ENCODE measurements at regions not wholly inside any gene's neighbourhood (a gene's known extent, or its start where the extent isn't known, plus 50 kb on each side); places are given as distances from the start of the nearest gene placed in this dataset.
"Not testable (repeated sequence)": the region's sequence is repeated elsewhere in the genome, so short reads cannot be mapped to it uniquely, and the experiment has no call there.

GRCh38 chr2:67103157-67103556 is 294.0 kb upstream of the ETAA1 start:
- DNase-seq (ENCODE audit: low spot score), result no peak

DNA sequence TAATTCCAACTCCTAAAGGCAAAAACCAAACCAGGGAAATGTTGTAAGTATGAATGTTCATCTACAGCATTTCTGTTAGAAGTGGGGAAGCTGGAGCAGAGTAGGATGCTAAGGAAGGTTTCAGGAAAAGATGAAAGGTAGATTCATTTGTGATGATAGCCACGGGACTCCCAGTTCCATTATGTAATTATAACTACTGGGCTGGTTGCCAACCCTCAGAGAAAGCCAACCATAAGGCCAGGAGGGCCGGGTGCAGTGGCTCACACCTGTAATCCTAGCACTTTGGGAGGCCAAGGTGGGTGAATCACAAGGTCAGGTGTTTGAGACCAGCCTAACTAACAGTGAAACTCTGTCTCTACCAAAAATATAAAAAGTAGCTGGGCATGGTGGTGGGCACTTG is 288.9 kb upstream of the ETAA1 start:
- no peak for DNase-seq (ENCODE audit: low spot score)

GRCh38 chr2:67124531-67124930 is 272.6 kb upstream of the ETAA1 start:
- no peak for DNase-seq (ENCODE audit: low spot score)

DNA sequence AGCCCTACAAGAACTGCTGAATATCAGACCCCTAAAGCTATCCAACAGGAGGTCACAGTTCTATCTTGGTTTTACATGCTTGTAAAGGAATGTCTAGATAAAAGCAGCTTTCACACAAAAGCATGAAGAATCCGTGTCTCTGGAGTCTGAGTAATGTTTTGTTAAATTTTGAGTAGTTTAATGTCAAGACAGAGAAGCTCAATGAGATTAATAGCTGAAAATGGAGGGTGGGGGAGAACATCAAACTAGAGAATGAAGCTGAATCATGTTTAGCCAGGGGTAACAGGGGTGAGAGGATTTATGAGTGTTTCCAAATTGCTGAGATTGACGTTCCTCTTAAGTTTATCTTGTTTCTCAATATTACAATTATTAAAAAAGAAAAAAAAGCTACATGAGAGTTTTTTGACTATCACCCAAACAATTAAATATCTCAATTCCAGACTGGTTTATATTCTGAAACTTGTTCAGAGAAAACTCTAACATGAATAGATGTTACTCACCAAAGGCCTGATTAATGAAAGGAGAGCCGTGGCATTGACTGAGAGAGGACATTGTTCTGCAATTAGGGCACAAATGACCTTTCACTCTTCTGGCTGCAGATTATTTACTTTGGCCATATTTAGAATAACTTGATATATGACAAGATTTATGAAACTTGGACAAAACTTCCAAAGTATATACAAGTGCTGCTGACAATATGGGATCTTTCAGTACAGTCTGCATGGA is 266.4 kb upstream of the ETAA1 start:
- DNase-seq (ENCODE audit: low spot score), result no peak

DNA sequence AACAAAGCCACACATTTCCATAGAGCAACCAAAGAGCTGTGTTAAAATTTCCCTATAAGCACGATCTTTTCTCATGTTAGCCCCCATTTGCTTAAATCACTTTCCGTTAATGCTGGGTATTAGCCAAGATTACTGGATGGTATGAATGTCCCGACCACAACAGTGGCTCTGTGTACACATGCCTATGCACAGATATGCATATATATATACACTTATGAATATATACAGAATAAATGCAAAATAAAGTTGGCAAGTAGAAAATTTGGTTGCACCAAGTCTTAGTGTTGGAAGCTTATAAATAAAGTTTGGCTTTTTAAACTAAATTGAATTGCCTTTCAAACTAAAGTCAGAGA is 265.9 kb upstream of the ETAA1 start:
- DNase-seq (ENCODE audit: low spot score), result no peak

- not testable (repeated sequence) for DNase-seq (ENCODE audit: low spot score)
Observed at GRCh38 chr2:67132441-67132940, 264.6 kb upstream of the ETAA1 start.

DNA sequence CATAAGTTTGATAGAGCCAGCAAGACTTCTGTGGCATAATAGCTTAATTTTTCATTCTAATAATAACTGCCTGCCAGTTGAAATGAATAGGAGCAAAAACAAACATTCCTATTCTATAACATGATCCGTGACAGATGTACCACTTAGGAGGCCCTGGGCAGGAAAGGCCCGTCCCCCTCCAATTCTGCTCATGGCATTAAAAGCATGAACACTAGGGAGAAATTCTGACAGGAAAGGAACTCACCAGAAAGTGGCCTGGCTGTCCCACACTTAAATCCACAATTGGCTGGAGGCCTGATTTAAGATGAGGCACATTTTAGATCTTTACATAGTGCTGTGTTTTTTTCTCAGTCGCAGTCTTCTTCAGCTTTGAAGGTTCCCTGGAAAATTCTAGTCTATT is 261.9 kb upstream of the ETAA1 start:
- no peak for DNase-seq (ENCODE audit: low spot score)

DNA sequence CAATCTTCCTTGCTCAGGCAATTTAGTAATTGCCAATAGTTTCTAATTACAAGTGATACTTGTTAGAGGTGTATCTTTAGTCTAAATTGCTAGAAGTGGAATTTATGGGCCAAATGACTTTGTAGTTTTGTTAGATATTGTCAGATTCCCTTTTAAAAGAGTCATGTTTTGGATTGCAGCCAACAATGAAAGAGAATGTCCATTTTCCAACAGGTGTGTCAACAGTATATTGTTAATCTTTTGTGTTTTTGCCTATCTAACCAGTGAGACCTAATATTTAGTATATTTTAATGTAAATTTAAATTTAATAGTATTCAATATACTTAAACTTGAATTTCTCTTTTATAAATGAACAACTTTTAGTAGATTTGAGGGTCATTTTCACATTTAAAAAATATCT is 259.4 kb upstream of the ETAA1 start:
- no peak for DNase-seq (ENCODE audit: low spot score)

DNA sequence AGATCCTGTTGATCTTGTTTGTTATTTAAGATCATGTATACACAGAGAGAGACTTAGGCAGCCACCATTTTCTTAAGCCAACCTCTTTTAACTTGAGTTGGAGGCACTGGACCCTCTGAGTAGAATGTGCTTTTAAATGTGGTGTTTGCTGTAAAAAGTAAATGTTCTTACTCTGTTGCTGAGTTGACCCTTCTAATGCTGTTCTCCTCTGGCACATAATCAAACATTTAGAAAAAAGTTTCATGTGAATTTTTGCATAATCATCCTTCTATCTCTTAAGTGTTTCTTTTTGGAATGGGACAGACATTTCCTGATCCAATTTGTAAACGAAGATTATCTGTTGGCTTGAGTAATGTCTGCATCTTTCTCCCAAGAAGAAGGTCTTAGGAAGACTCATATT is 255.1 kb upstream of the ETAA1 start:
- no peak for DNase-seq (ENCODE audit: low spot score)

DNA sequence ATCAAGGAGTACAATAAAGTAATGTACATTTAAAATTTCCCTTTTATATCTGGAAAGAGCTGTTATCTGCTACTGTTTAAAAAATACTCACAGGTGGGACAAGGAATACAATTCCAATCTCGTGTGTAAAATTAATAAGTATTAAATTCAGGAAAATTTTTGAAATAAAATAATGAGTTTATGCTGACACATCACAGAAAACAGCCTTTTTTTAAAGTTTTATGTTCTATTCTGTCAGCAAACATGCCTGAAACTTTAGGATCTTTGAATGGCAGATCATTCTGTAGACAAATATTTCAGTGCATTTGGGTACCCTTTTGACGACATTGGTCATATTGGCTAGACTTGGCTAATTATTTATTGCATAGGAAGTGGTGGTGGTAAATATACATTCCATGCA is 254.4 kb upstream of the ETAA1 start:
- DNase-seq (ENCODE audit: low spot score), result no peak

DNA sequence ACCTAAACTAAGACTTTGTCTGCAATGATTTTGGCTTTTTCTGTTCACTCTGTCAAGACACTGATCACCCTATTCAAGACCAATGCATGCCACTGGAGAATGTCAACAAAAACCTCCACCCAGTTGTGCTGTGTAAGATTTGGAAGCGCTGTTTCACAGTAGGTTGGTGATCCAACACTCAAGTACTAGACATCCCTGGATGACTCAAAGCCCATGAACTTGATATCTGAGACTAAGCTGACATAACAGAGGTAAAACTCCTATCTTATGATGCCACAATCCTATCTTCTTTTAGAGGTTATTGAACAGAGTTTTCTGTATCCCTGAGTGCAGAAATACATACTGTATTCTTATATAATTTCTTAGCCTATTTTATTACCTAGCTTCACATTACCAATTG is 251.3 kb upstream of the ETAA1 start:
- no peak for DNase-seq (ENCODE audit: low spot score)

DNA sequence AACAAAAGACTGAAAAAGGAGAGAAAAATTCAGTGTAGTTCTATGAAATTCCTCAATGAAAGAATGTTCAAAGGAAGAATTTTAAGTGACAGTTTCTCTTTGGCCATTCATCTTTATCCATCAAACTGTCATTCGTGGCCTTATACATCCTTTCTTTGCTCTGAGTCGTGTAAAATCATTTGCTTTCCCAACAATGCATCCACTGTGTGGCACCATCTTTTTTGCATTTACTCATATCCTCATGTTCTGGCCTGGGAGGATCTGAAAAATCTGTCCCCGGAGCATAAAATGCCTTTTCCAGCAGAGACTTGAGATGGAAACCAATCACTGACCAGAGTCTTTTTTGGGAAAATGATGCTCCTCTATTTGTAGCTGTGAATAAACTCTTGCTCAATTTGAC is 240.3 kb upstream of the ETAA1 start:
- DNase-seq (ENCODE audit: low spot score), result no peak

DNA sequence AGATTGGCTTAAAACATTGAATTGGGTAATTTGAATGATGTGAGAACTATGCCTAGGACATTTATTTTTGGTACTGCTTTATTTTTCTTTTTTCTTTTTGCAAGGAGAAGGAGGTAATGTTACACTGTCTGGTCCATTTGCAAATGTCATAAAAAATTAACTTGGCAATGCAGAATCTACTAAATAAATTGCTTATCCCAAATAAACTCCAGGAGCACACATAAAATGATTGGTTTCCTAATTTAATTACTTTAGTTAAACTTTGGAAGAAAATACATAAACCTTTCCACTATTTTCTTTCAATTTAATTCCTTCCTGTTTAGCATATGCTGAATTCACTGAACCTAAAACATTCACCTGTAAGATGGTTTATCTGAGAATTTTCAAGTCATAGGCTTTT is 238.4 kb upstream of the ETAA1 start:
- DNase-seq (ENCODE audit: low spot score), result no peak

GRCh38 chr2:67159929-67160328 is 237.2 kb upstream of the ETAA1 start:
- DNase-seq (ENCODE audit: low spot score), result no peak

GRCh38 chr2:67164771-67165522 is 232.2 kb upstream of the ETAA1 start:
- no peak for DNase-seq (ENCODE audit: low spot score)

GRCh38 chr2:67165523-67165990 is 231.6 kb upstream of the ETAA1 start:
- no peak for DNase-seq (ENCODE audit: low spot score)

DNA sequence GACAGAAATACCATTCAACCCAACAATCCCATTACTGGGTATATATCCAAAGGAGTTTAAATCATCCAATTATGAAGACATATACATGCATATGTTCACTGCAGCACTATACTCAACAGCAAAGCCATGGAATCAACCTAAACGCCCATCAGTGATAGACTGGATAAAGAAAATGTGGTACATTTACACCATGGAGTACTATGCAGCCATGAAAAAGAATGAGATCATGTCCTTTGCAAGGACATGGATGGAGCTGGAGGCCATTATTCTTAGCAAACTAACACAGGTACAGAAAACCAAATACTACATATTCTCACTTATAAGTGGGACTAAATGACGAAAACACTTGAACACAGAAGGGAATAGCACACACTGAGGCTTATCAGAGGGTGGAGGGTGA is 230.6 kb upstream of the ETAA1 start:
- DNase-seq (ENCODE audit: low spot score), result not testable (repeated sequence)

DNA sequence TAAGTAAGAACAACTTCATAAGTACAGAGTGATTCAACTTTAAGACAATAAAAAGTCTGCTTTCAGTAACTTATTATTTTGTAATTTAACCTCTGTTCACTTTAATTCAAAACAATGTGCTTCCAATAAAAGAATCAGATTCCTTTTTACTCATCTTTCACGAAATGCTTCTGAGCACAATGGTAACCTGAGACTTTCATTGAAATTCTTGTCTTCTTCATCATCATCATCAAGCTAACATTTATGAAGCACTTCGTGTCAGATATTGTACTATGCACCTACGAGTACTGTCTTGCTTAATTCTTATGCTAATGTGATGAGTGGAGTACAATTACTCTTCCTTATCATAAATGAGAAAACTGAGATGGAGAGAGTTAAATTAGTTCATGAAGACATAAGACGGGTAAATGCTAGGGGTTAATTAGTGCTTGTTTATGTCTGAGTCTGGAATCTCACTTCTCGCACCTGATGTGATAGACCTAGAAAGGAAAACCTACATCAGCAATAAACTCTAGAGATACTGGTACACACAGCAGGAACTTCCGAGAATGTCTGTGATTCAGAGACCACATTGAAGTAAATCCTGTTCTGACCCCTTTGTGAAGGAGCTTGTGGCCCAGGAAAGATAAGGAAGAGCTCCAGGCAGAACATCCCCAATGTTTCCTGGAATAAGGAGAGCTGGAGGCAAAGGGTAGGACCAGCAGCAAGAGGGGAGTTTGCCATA is 227.6 kb upstream of the ETAA1 start:
- DNase-seq (ENCODE audit: low spot score), result no peak

DNA sequence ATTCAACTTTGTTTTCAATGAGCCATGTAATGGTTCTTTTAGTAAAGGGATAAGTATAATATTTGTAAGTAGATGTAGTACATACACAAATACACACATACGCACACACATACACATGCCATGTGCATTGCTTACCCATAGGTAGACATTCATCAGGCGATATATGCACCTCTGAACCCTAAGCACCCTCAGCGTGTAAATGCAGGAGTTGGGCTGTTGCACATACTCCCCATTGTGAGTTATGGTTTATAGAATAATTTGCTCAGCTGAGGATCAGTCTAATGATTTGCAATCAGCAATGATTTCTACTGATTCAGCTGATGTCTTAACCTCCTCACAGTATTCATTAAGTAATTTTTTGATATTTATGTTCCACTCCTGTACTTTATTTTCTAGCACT is 217.6 kb upstream of the ETAA1 start:
- no peak for DNase-seq (ENCODE audit: low spot score)

- no peak for DNase-seq (ENCODE audit: low spot score)
Observed at GRCh38 chr2:67180841-67181240, 216.3 kb upstream of the ETAA1 start.

- DNase-seq (ENCODE audit: low spot score), result no peak
Observed at GRCh38 chr2:67182884-67183283, 214.2 kb upstream of the ETAA1 start.

- DNase-seq (ENCODE audit: low spot score), result no peak
Observed at GRCh38 chr2:67186326-67186725, 210.8 kb upstream of the ETAA1 start.

- DNase-seq (ENCODE audit: low spot score), result no peak
Observed at GRCh38 chr2:67186871-67187270, 210.3 kb upstream of the ETAA1 start.

Data from LoVo (cell line).